Loucy (cell line): ENCODE measurements at regions not wholly inside any gene's neighbourhood (a gene's known extent, or its start where the extent isn't known, plus 50 kb on each side); places are given as distances from the start of the nearest gene placed in this dataset.
A peak's percentile ranks its signal among the peaks of the same experiment; 100 is the strongest.

Source experiments
- H2AFZ ChIP-seq: fragments of 200-600 bp; sonication (generic); 2 replicates; pipeline ENCODE4 v1.6.0; 2016; ENCODE audit warnings: antibody characterized with exemption, mild to moderate bottlenecking, low read length, moderate library complexity
- H3F3A ChIP-seq: fragments of 200-600 bp; 2 replicates; pipeline ENCODE4 v1.6.0; 2016; ENCODE audit warnings: antibody characterized with exemption, low read depth, mild to moderate bottlenecking
- H3K27me3 ChIP-seq: fragments of 200-600 bp; sonication (generic); 2 replicates; pipeline ENCODE4 v1.6.1; 2014; ENCODE audit warnings: low read length, mild to moderate bottlenecking; ENCODE audit not compliant: insufficient read depth, poor library complexity, severe bottlenecking
- H3K36me3 ChIP-seq: fragments of 200-600 bp; sonication (generic); 2 replicates; pipeline ENCODE4 v1.6.1; 2016; ENCODE audit warnings: low read length; ENCODE audit not compliant: insufficient read depth
- H3K4me1 ChIP-seq: fragments of 200-600 bp; sonication (generic); 2 replicates; pipeline ENCODE4 v1.5.1; 2014; ENCODE audit warnings: low read length, mild to moderate bottlenecking; ENCODE audit not compliant: insufficient read depth, poor library complexity, severe bottlenecking
- H3K4me2 ChIP-seq: fragments of 200-600 bp; sonication (generic); 2 replicates; pipeline ENCODE4 v1.6.0; 2014; ENCODE audit warnings: antibody characterized with exemption, low read length, low read depth, mild to moderate bottlenecking; ENCODE audit not compliant: poor library complexity, severe bottlenecking
- H3K4me3 ChIP-seq: fragments of 200-600 bp; sonication (generic); 2 replicates; pipeline ENCODE4 v1.5.1; 2014; ENCODE audit warnings: low read length, mild to moderate bottlenecking, mixed read lengths; ENCODE audit not compliant: poor library complexity, severe bottlenecking
- H3K79me2 ChIP-seq: fragments of 200-600 bp; sonication (generic); 2 replicates; pipeline ENCODE4 v1.6.1; 2014; ENCODE audit warnings: low read length; ENCODE audit not compliant: insufficient read depth
- H3K9ac ChIP-seq: fragments of 200-600 bp; sonication (generic); 2 replicates; pipeline ENCODE4 v1.6.0; 2014; ENCODE audit warnings: mild to moderate bottlenecking, low read depth, low read length, moderate library complexity; ENCODE audit not compliant: poor library complexity, severe bottlenecking
- H3K9me2 ChIP-seq: fragments of 200-600 bp; sonication (generic); replicated peaks from 2 replicates; pipeline ENCODE4 v1.6.1; 2016; ENCODE audit warnings: low read depth, low read length, mixed read lengths
- H3K9me3 ChIP-seq: fragments of 200-600 bp; sonication (generic); 2 replicates; pipeline ENCODE4 v1.6.1; 2014; ENCODE audit warnings: mild to moderate bottlenecking, antibody characterized with exemption, low read length, low read depth; ENCODE audit not compliant: insufficient read depth
- H4K20me1 ChIP-seq: fragments of 200-600 bp; sonication (generic); 2 replicates; pipeline ENCODE4 v1.6.0; 2014; ENCODE audit warnings: antibody characterized with exemption, low read length, mild to moderate bottlenecking; ENCODE audit not compliant: insufficient read depth, poor library complexity, severe bottlenecking
- EZH2phosphoT487 ChIP-seq: fragments of 200-600 bp; IDR thresholded peaks from 2 replicates; pipeline ENCODE4 v1.6.1; 2018; ENCODE audit warnings: antibody characterized with exemption, mild to moderate bottlenecking, moderate library complexity, borderline replicate concordance
- TF ChIP-seq, protein P1 (sequence below): fragments of 200-600 bp; sonication (generic); conservative IDR thresholded peaks from 2 replicates; pipeline ENCODE4 v1.5.1; 2014; ENCODE audit warnings: mild to moderate bottlenecking, antibody characterized with exemption, low read length

GRCh38 chr2:18378020-18378653 lies 182.3 kb downstream of the RDH14 start:
- Histone ChIP-seq H3K9me3 (no peaks in the 10 kb centered on the region), H3K79me2 (no peaks in the 10 kb centered on the region), H3F3A (no peaks in the 10 kb centered on the region), H3K36me3 (no peaks in the 10 kb centered on the region), H3K9me2 (no peaks in the 10 kb centered on the region), H3K4me3 (no peak overlapping the region), H2AFZ (no peak overlapping the region), H4K20me1 (no peaks in the 10 kb centered on the region), H3K4me2 (no peak overlapping the region), H3K9ac (no peak overlapping the region), H3K27me3 (no peaks in the 10 kb centered on the region), H3K4me1 (no peaks in the 10 kb centered on the region)
- TF ChIP-seq, protein P1, sequence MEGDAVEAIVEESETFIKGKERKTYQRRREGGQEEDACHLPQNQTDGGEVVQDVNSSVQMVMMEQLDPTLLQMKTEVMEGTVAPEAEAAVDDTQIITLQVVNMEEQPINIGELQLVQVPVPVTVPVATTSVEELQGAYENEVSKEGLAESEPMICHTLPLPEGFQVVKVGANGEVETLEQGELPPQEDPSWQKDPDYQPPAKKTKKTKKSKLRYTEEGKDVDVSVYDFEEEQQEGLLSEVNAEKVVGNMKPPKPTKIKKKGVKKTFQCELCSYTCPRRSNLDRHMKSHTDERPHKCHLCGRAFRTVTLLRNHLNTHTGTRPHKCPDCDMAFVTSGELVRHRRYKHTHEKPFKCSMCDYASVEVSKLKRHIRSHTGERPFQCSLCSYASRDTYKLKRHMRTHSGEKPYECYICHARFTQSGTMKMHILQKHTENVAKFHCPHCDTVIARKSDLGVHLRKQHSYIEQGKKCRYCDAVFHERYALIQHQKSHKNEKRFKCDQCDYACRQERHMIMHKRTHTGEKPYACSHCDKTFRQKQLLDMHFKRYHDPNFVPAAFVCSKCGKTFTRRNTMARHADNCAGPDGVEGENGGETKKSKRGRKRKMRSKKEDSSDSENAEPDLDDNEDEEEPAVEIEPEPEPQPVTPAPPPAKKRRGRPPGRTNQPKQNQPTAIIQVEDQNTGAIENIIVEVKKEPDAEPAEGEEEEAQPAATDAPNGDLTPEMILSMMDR: peak; percentile 88
- TF ChIP-seq EZH2phosphoT487: no peak

- H3K9me3 ChIP-seq: no peaks in the 10 kb centered on the region
- no peaks in the 10 kb centered on the region for H3F3A ChIP-seq
- H2AFZ ChIP-seq: no peak overlapping the region
- H3K9me2 ChIP-seq: no peaks in the 10 kb centered on the region
- no peak overlapping the region for H3K4me3 ChIP-seq
- H3K27me3 ChIP-seq: no peaks in the 10 kb centered on the region
- no peak for TF ChIP-seq EZH2phosphoT487
- TF ChIP-seq, protein P1: no peak
- H4K20me1 ChIP-seq: no peaks in the 10 kb centered on the region
- no peak overlapping the region for H3K4me2 ChIP-seq
- H3K79me2 ChIP-seq: no peaks in the 10 kb centered on the region
- no peaks in the 10 kb centered on the region for H3K36me3 ChIP-seq
- no peak overlapping the region for H3K9ac ChIP-seq
- no peaks in the 10 kb centered on the region for H3K4me1 ChIP-seq
These were observed 183.5 kb downstream of the RDH14 start for GRCh38 chr2:18376936-18377335.

- Histone ChIP-seq H3K4me3 (no peak overlapping the region), H3K9ac (no peak overlapping the region), H3K36me3 (no peaks in the 10 kb centered on the region), H3K79me2 (no peaks in the 10 kb centered on the region), H3K4me2 (no peak overlapping the region), H3K27me3 (no peaks in the 10 kb centered on the region), H3F3A (no peaks in the 10 kb centered on the region), H2AFZ (no peak overlapping the region), H3K9me3 (no peaks in the 10 kb centered on the region), H3K9me2 (no peaks in the 10 kb centered on the region), H3K4me1 (no peaks in the 10 kb centered on the region), H4K20me1 (no peaks in the 10 kb centered on the region)
- TF ChIP-seq, protein P1: no peak
- TF ChIP-seq EZH2phosphoT487: no peak
These were observed 186.8 kb downstream of the RDH14 start for GRCh38 chr2:18373664-18374063.
